ENCODE measurements at regions not wholly inside any gene's neighbourhood (a gene's known extent, or its start where the extent isn't known, plus 50 kb on each side); places are given as distances from the start of the nearest gene placed in this dataset.
"Not testable (repeated sequence)": the region's sequence is repeated elsewhere in the genome, so short reads cannot be mapped to it uniquely, and the experiment has no call there.

GRCh38 chr5:17336054-17336453 lies 118.6 kb downstream of the BASP1 start:
- in situ Hi-C loops (cut with MboI; ENCODE audit: low sequenced_read_pairs, unreplicated experiment) = no loop called here
- TF ChIP-seq, protein P1, sequence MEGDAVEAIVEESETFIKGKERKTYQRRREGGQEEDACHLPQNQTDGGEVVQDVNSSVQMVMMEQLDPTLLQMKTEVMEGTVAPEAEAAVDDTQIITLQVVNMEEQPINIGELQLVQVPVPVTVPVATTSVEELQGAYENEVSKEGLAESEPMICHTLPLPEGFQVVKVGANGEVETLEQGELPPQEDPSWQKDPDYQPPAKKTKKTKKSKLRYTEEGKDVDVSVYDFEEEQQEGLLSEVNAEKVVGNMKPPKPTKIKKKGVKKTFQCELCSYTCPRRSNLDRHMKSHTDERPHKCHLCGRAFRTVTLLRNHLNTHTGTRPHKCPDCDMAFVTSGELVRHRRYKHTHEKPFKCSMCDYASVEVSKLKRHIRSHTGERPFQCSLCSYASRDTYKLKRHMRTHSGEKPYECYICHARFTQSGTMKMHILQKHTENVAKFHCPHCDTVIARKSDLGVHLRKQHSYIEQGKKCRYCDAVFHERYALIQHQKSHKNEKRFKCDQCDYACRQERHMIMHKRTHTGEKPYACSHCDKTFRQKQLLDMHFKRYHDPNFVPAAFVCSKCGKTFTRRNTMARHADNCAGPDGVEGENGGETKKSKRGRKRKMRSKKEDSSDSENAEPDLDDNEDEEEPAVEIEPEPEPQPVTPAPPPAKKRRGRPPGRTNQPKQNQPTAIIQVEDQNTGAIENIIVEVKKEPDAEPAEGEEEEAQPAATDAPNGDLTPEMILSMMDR (IDR thresholded peaks at IDR 0.05; ENCODE audit: borderline replicate concordance, control extremely low read depth, extremely low read depth, insufficient read depth, missing control alignments) = no peak
- no peak for DNase-seq (ENCODE audit: low spot score)

- in situ Hi-C loops (cut with MboI; ENCODE audit: low sequenced_read_pairs, unreplicated experiment); DNase-seq (ENCODE audit: low spot score): not testable (repeated sequence)
Observed at GRCh38 chr5:17336723-17337122, 119.3 kb downstream of the BASP1 start.

DNA sequence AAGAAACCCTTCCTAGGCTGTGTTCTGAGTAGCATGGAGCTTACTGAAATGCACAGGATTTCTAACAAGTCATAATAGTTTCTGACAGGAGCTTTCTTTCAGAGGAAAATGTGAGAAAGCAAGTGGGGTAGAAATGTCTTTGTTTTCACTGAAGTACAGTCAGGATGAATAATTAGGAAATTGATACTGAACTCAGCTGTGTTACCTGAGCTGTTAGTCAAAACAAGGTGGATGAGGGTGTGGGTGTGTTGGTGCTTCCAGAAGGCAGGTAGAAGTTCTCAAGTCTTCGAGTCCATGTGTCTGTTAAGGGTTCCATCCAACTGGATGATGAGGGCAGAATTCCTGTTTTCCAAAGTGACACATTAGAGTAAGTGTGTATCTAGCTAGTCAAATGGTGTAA lies 122.4 kb downstream of the BASP1 start:
- DNase-seq (ENCODE audit: low spot score) = no peak
- TF ChIP-seq, protein P1 (IDR thresholded peaks at IDR 0.05; ENCODE audit: borderline replicate concordance, control extremely low read depth, extremely low read depth, insufficient read depth, missing control alignments) = no peak
- in situ Hi-C loops (cut with MboI; ENCODE audit: low sequenced_read_pairs, unreplicated experiment) = no loop called here

GRCh38 chr5:17340379-17340778 lies 122.9 kb downstream of the BASP1 start:
- in situ Hi-C loops (cut with MboI; ENCODE audit: low sequenced_read_pairs, unreplicated experiment) = no loop called here
- no peak for DNase-seq (ENCODE audit: low spot score)
- TF ChIP-seq, protein P1 (IDR thresholded peaks at IDR 0.05; ENCODE audit: borderline replicate concordance, control extremely low read depth, extremely low read depth, insufficient read depth, missing control alignments) = no peak

- TF ChIP-seq, protein P1 (IDR thresholded peaks at IDR 0.05; ENCODE audit: borderline replicate concordance, control extremely low read depth, extremely low read depth, insufficient read depth, missing control alignments) = no peak
- in situ Hi-C loops (cut with MboI; ENCODE audit: low sequenced_read_pairs, unreplicated experiment) = no loop called here
- no peak for DNase-seq (ENCODE audit: low spot score)
Observed at GRCh38 chr5:17340819-17341218, 123.4 kb downstream of the BASP1 start.

- TF ChIP-seq, protein P1 (IDR thresholded peaks at IDR 0.05; ENCODE audit: borderline replicate concordance, control extremely low read depth, extremely low read depth, insufficient read depth, missing control alignments) = no peak
- in situ Hi-C loops (cut with MboI; ENCODE audit: low sequenced_read_pairs, unreplicated experiment) = no loop called here
- peak; percentile 59 for DNase-seq (ENCODE audit: low spot score)
Observed at GRCh38 chr5:17343675-17344074, 126.2 kb downstream of the BASP1 start.

GRCh38 chr5:17346811-17347210 lies 129.4 kb downstream of the BASP1 start:
- DNase-seq (ENCODE audit: low spot score) = no peak
- in situ Hi-C loops (cut with MboI; ENCODE audit: low sequenced_read_pairs, unreplicated experiment) = no loop called here
- TF ChIP-seq, protein P1 (IDR thresholded peaks at IDR 0.05; ENCODE audit: borderline replicate concordance, control extremely low read depth, extremely low read depth, insufficient read depth, missing control alignments) = no peak

Measured in GM13976 (cell line).